Fibroblast of lung (primary cell): ENCODE measurements at regions not wholly inside any gene's neighbourhood (a gene's known extent, or its start where the extent isn't known, plus 50 kb on each side); places are given as distances from the start of the nearest gene placed in this dataset.

Source experiments
- DNase-seq, 2 donors: peaks; one replicate each; pipeline versions ENCODE4 v3.0.0 to v3.0.0-alpha.2; 2010; ENCODE audit warnings: low read depth in 2 of 2
- H2AFZ ChIP-seq: 2 replicates; pipeline ENCODE4 v1.5.1; 2012; ENCODE audit warnings: low read length, control low read depth, inconsistent platforms
- H3K27ac ChIP-seq: 2 replicates; pipeline ENCODE4 v1.5.1; 2011; ENCODE audit warnings: low read length, control low read depth; ENCODE audit not compliant: insufficient read depth
- H3K27me3 ChIP-seq: 2 replicates; pipeline ENCODE4 v1.5.1; 2011; ENCODE audit warnings: mild to moderate bottlenecking, low read length; ENCODE audit not compliant: control insufficient read depth, insufficient read depth
- H3K36me3 ChIP-seq: 2 replicates; pipeline ENCODE4 v1.5.1; 2011; ENCODE audit warnings: low read length; ENCODE audit not compliant: control insufficient read depth, insufficient read depth
- H3K4me1 ChIP-seq: 2 replicates; pipeline ENCODE4 v1.5.1; 2011; ENCODE audit warnings: low read length; ENCODE audit not compliant: control insufficient read depth, insufficient read depth; ENCODE audit errors: extremely low read depth
- H3K4me2 ChIP-seq: 2 replicates; pipeline ENCODE4 v1.5.1; 2011; ENCODE audit warnings: low read length, control low read depth; ENCODE audit not compliant: insufficient read depth; ENCODE audit errors: extremely low read depth
- H3K4me3 ChIP-seq, 4 experiments: fragments of 200-600 bp in 1 of 4; sonication (generic) in 1 of 4; replicated peaks in 1 of 4; 2 replicates each; pipeline ENCODE4 v1.5.1; 2011 to 2016; ENCODE audit warnings: low read length in 4 of 4, low read depth in 3 of 4, mild to moderate bottlenecking in 3 of 4, control low read depth in 2 of 4, inconsistent platforms in 1 of 4, mixed read lengths in 1 of 4; ENCODE audit not compliant: insufficient read depth in 1 of 4; ENCODE audit errors: control extremely low read depth in 1 of 4
- H3K79me2 ChIP-seq: 2 replicates; pipeline ENCODE4 v1.5.1; 2012; ENCODE audit warnings: mild to moderate bottlenecking, low read length, inconsistent platforms; ENCODE audit not compliant: control insufficient read depth, insufficient read depth
- H3K9ac ChIP-seq: 2 replicates; pipeline ENCODE4 v1.5.1; 2011; ENCODE audit warnings: mild to moderate bottlenecking, low read length, control low read depth; ENCODE audit not compliant: insufficient read depth
- H3K9me3 ChIP-seq: 2 replicates; pipeline ENCODE4 v1.5.1; 2012; ENCODE audit warnings: low read depth, low read length; ENCODE audit not compliant: control insufficient read depth, insufficient read depth
- H4K20me1 ChIP-seq: 2 replicates; pipeline ENCODE4 v1.5.1; 2011; ENCODE audit warnings: low read length; ENCODE audit not compliant: control insufficient read depth, insufficient read depth; ENCODE audit errors: extremely low read depth
- CTCF ChIP-seq, 2 donors: IDR thresholded peaks in 1 of 2; conservative IDR thresholded peaks in 1 of 2; 1 replicate in 1 of 2; 2 replicates in 1 of 2; pipeline ENCODE4 v1.5.1; 2011 to 2012; ENCODE audit warnings: low read length in 2 of 2, control low read depth in 1 of 2, inconsistent platforms in 1 of 2, low read depth in 1 of 2, mild to moderate bottlenecking in 1 of 2
- EZH2 ChIP-seq: IDR thresholded peaks from 2 replicates; pipeline ENCODE4 v1.5.1; 2012; ENCODE audit warnings: low read length, control low read depth, mild to moderate bottlenecking; ENCODE audit errors: missing control alignments

DNA sequence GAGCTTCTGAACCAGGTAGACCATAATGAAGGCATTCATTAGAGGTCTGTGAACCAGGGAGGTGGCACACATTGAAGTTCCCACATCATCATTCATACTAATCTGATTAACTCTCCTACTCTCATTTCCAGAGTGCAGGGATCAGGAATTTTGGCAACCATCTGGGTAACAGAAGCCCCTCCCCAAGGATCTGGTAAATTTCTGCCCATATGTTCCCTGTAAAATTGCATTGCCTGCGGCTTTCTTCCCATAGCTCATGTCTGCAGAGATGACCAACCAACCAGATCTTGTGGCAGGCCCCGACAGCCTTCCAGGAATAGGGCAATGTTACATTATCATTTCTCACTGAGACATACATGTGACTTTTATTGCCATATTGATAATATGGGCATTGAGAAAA is 111.4 kb upstream of the CHL1 start:
- Histone ChIP-seq H3K27ac (no peak overlapping the region), H3K27me3 (no peaks in the 10 kb centered on the region), H4K20me1 (no peaks in the 10 kb centered on the region), H3K79me2 (no peaks in the 10 kb centered on the region), H3K36me3 (no peaks in the 10 kb centered on the region), H3K9ac (no peak overlapping the region), H3K9me3 (no peaks in the 10 kb centered on the region), H3K4me1 (no peaks in the 10 kb centered on the region), H3K4me2 (no peak overlapping the region), H2AFZ (no peak overlapping the region), H3K4me3 (no peak overlapping the region)
- TF ChIP-seq EZH2 = no peak
- DNase-seq = no peak

DNA sequence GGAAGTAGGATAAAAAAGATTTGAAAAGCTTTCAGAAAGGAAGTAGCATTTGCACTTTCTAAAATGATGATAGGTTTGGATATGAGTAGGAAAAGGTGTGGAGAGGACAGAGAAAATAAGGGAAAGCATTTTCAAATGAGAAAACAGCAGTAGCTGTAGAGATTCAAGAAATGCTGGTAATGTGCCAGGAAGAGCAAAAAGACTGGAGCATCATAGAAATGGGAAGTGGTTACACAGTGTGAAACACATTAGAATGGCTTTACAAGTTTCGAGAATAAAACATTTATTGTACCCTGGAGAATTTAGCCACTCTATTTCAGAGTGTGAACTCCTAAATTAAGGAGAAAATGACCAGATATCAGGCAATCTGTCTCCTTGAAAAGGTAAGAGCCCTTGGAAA is 108.3 kb upstream of the CHL1 start:
- no peak for DNase-seq
- Histone ChIP-seq H3K4me3 (no peak overlapping the region), H3K27me3 (no peaks in the 10 kb centered on the region), H3K9me3 (no peaks in the 10 kb centered on the region), H3K4me2 (no peak overlapping the region), H3K4me1 (no peaks in the 10 kb centered on the region), H3K9ac (no peak overlapping the region), H3K79me2 (no peaks in the 10 kb centered on the region), H4K20me1 (no peaks in the 10 kb centered on the region), H3K36me3 (no peaks in the 10 kb centered on the region), H3K27ac (no peak overlapping the region), H2AFZ (no peak overlapping the region)
- no peak for TF ChIP-seq EZH2
- no peak for TF ChIP-seq CTCF (conservative IDR thresholded peaks at IDR 0.05 in 1 of 2, IDR thresholded peaks at IDR 0.05 in 1 of 2; ENCODE audit: low read depth in 1 of 2, low read length in 2 of 2)

GRCh38 chr3:93746-94145 is 102.8 kb upstream of the CHL1 start:
- no peak for DNase-seq
- no peaks in the 10 kb centered on the region for H4K20me1 ChIP-seq

More at GRCh38 chr3:93746-94145, 102.8 kb upstream of the CHL1 start:
- Histone ChIP-seq H3K4me2 (no peak overlapping the region), H3K9ac (no peak overlapping the region), H3K27ac (no peak overlapping the region), H3K4me3 (no peak overlapping the region), H3K27me3 (no peaks in the 10 kb centered on the region), H3K36me3 (no peaks in the 10 kb centered on the region), H3K4me1 (no peaks in the 10 kb centered on the region), H2AFZ (no peak overlapping the region), H3K79me2 (no peaks in the 10 kb centered on the region), H3K9me3 (no peaks in the 10 kb centered on the region)
- TF ChIP-seq CTCF (conservative IDR thresholded peaks at IDR 0.05 in 1 of 2, IDR thresholded peaks at IDR 0.05 in 1 of 2; ENCODE audit: low read depth in 1 of 2, low read length in 2 of 2) = no peak
- TF ChIP-seq EZH2 = no peak
